ENCODE measurements at regions not wholly inside any gene's neighbourhood (a gene's known extent, or its start where the extent isn't known, plus 50 kb on each side); places are given as distances from the start of the nearest gene placed in this dataset.

- TF ChIP-seq BRCA1 (IDR thresholded peaks at IDR 0.05) (no peak), BRCA1 (CRISPR knock-in tag; IDR thresholded peaks at IDR 0.05) (no peak)
Measured at GRCh38 chr4:155524926-155525455, 141.7 kb upstream of the GUCY1A1 start (continued).

- Histone ChIP-seq H3K27me3 (ENCODE audit: control insufficient read depth in 2 of 2, insufficient read depth in 2 of 2, low read length in 2 of 2) (no peaks in the 10 kb centered on the region), H3K4me2 (ENCODE audit: insufficient read depth, low read length) (no peak overlapping the region), H3K9ac (ENCODE audit: insufficient read depth in 1 of 2, low read depth in 2 of 2, low read length in 2 of 2) (no peak overlapping the region), H3K4me3 (no peak overlapping the region), H3K36me3 (ENCODE audit: control insufficient read depth, insufficient read depth, low read length) (no peaks in the 10 kb centered on the region), H3K9me3 (replicated peaks; ENCODE audit: control insufficient read depth, insufficient read depth, low read depth, low read length) (no peaks in the 10 kb centered on the region; the same call in 1 of the 2 replicates), H2AFZ (ENCODE audit: low read depth, low read length) (no peak overlapping the region), H4K20me1 (replicated peaks; ENCODE audit: control insufficient read depth, insufficient read depth, low read length) (no peaks in the 10 kb centered on the region), H3K79me2 (ENCODE audit: control insufficient read depth, insufficient read depth, low read length) (no peaks in the 10 kb centered on the region), H3K9me1 (ENCODE audit: control insufficient read depth, insufficient read depth, low read length) (no peaks in the 10 kb centered on the region), H3K4me1 (replicated peaks in 1 of 2; ENCODE audit: control insufficient read depth in 2 of 2, insufficient read depth in 2 of 2, low read length in 2 of 2) (no peaks in the 10 kb centered on the region), H3K27ac (ENCODE audit: extremely low read depth, low read depth, low read length) (no peak overlapping the region)
- DNase-seq (ENCODE audit: extremely low read depth in 1 of 4, low spot score in 3 of 4) (no peak), FAIRE-seq (no peak), ATAC-seq (no peak)
- no peak for TF ChIP-seq MEF2A (IDR thresholded peaks at IDR 0.05; ENCODE audit: control insufficient read depth, low read depth, low read length)
- no peak for TF ChIP-seq SRSF9 (IDR thresholded peaks at IDR 0.05; ENCODE audit: borderline replicate concordance, low read depth, low read length)
- TF ChIP-seq KLF6 (CRISPR knock-in tag; IDR thresholded peaks at IDR 0.05; ENCODE audit: borderline replicate concordance): no peak
- no peak for TF ChIP-seq MECOM (CRISPR knock-in tag; IDR thresholded peaks at IDR 0.05)
- no peak for TF ChIP-seq POLR2H (tag; IDR thresholded peaks at IDR 0.05; ENCODE audit: low read depth)
- TF ChIP-seq ZNF77 (CRISPR knock-in tag; IDR thresholded peaks at IDR 0.05): no peak
- no peak for TF ChIP-seq ZNF639 (CRISPR knock-in tag; conservative IDR thresholded peaks at IDR 0.05 in 1 of 2, IDR thresholded peaks at IDR 0.05 in 1 of 2)
- TF ChIP-seq JUNB (CRISPR knock-in tag; conservative IDR thresholded peaks at IDR 0.05): no peak
- no peak for TF ChIP-seq KAT8 (IDR thresholded peaks at IDR 0.05; ENCODE audit: low read depth)
- in situ Hi-C loops (cut with MboI) (no loop called here), intact Hi-C loops (cut with micrococcal nuclease) (no loop called here)
- BruUV-seq (replicated peaks): no TSS peak
- ChIA-PET POLR2A (no interaction called here), CTCF (ENCODE audit: low intra/inter-chr PET ratio) (no interaction called here)
- 0% methylated on average over 2 of the region's 2 CpGs for WGBS (ENCODE audit: insufficient coverage, low coverage, missing lambda C conversion rate)
Measured at GRCh38 chr4:155523358-155523757, 143.3 kb upstream of the GUCY1A1 start.

Data from K562 (cell line).